PFSK-1 (cell line): ENCODE measurements at regions not wholly inside any gene's neighbourhood (a gene's known extent, or its start where the extent isn't known, plus 50 kb on each side); places are given as distances from the start of the nearest gene placed in this dataset.

Experiments
- FOXP2 ChIP-seq: optimal IDR thresholded peaks from 2 replicates; pipeline ENCODE3; 2011; ENCODE audit warnings: borderline replicate concordance, control low read depth, inconsistent platforms; ENCODE audit not compliant: insufficient read depth; ENCODE audit errors: extremely low read length, extremely low read depth
- POLR2AphosphoS5 ChIP-seq: IDR thresholded peaks from 2 replicates; pipeline ENCODE4 v1.6.1; 2012; ENCODE audit warnings: low read depth, mild to moderate bottlenecking, control low read depth, low read length, moderate library complexity
- SIN3A ChIP-seq: IDR thresholded peaks from 2 replicates; pipeline ENCODE4 v1.6.1; 2012; ENCODE audit warnings: mild to moderate bottlenecking, low read length, moderate library complexity, borderline replicate concordance; ENCODE audit not compliant: insufficient read depth
- TAF1 ChIP-seq: IDR thresholded peaks from 2 replicates; pipeline ENCODE4 v1.6.1; 2012; ENCODE audit warnings: low read length, control low read depth, borderline replicate concordance; ENCODE audit not compliant: insufficient read depth
- TF ChIP-seq, protein P1 (sequence below), 2 experiments: IDR thresholded peaks; 2 replicates each; pipeline versions ENCODE4 v1.6.1 to v1.8.0; 2011 to 2012; ENCODE audit warnings: low read depth in 2 of 2, low read length in 2 of 2, control low read depth in 1 of 2, inconsistent platforms in 1 of 2, mild to moderate bottlenecking in 1 of 2, moderate library complexity in 1 of 2; ENCODE audit not compliant: insufficient read depth in 1 of 2

GRCh38 chr5:133811168-133811567 lies 157.3 kb downstream of the C5orf15 start:
- TF ChIP-seq, protein P1, sequence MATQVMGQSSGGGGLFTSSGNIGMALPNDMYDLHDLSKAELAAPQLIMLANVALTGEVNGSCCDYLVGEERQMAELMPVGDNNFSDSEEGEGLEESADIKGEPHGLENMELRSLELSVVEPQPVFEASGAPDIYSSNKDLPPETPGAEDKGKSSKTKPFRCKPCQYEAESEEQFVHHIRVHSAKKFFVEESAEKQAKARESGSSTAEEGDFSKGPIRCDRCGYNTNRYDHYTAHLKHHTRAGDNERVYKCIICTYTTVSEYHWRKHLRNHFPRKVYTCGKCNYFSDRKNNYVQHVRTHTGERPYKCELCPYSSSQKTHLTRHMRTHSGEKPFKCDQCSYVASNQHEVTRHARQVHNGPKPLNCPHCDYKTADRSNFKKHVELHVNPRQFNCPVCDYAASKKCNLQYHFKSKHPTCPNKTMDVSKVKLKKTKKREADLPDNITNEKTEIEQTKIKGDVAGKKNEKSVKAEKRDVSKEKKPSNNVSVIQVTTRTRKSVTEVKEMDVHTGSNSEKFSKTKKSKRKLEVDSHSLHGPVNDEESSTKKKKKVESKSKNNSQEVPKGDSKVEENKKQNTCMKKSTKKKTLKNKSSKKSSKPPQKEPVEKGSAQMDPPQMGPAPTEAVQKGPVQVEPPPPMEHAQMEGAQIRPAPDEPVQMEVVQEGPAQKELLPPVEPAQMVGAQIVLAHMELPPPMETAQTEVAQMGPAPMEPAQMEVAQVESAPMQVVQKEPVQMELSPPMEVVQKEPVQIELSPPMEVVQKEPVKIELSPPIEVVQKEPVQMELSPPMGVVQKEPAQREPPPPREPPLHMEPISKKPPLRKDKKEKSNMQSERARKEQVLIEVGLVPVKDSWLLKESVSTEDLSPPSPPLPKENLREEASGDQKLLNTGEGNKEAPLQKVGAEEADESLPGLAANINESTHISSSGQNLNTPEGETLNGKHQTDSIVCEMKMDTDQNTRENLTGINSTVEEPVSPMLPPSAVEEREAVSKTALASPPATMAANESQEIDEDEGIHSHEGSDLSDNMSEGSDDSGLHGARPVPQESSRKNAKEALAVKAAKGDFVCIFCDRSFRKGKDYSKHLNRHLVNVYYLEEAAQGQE (IDR thresholded peaks at IDR 0.05; ENCODE audit: insufficient read depth in 1 of 2, low read depth in 2 of 2, low read length in 2 of 2) = no peak
- TF ChIP-seq SIN3A (no peak), FOXP2 (no peak), POLR2AphosphoS5 (no peak), TAF1 (no peak)

DNA sequence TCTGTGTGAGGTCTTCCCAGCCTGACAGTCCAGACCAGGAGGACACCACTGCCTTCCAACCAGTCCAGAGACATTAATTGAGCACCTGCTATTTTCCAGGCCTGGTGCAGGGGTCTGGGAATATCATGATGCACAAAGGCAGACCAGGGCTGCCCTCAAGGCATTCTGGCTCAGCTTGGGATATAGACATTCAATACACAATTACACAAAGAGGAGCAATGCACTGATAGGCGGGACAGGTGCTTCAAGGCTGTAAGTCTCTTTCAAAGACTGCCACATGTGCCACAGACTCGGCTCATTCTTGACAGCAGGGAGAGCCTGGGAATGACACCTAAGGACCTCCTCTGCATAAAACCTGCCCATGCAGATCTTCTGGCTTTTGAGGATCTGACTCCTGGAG lies 158.6 kb downstream of the C5orf15 start:
- TF ChIP-seq FOXP2 (no peak), SIN3A (no peak), TAF1 (no peak), POLR2AphosphoS5 (no peak)
- TF ChIP-seq, protein P1 (IDR thresholded peaks at IDR 0.05; ENCODE audit: insufficient read depth in 1 of 2, low read depth in 2 of 2, low read length in 2 of 2) = no peak

DNA sequence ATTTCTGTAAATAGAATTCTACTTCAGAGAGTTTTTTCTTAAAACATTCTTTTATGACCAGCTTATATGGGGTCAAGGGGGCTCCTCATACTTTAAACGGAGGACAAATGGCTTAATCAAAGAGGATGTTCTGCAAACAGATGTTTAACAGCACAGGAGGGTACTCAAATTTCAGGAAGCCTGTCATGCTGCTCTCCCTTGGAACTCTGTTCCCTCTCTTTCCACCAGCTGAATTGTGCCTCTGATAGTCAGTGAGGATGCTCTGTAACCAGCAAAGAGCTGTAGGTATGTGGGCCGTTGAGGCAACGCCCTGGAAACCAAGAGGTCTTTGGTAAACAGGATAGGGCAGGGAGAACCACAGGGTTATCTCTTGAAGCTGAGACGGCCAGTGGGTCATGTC lies 161.1 kb downstream of the C5orf15 start:
- TF ChIP-seq SIN3A (no peak), TAF1 (no peak), FOXP2 (no peak), POLR2AphosphoS5 (no peak)
- TF ChIP-seq, protein P1 (IDR thresholded peaks at IDR 0.05; ENCODE audit: insufficient read depth in 1 of 2, low read depth in 2 of 2, low read length in 2 of 2) = no peak

- TF ChIP-seq FOXP2 = no peak
- no peak for TF ChIP-seq SIN3A
- TF ChIP-seq, protein P1 (IDR thresholded peaks at IDR 0.05; ENCODE audit: insufficient read depth in 1 of 2, low read depth in 2 of 2, low read length in 2 of 2) = no peak
- TF ChIP-seq POLR2AphosphoS5 = no peak
- no peak for TF ChIP-seq TAF1
Measured at GRCh38 chr5:133806847-133807246, 161.6 kb downstream of the C5orf15 start.

DNA sequence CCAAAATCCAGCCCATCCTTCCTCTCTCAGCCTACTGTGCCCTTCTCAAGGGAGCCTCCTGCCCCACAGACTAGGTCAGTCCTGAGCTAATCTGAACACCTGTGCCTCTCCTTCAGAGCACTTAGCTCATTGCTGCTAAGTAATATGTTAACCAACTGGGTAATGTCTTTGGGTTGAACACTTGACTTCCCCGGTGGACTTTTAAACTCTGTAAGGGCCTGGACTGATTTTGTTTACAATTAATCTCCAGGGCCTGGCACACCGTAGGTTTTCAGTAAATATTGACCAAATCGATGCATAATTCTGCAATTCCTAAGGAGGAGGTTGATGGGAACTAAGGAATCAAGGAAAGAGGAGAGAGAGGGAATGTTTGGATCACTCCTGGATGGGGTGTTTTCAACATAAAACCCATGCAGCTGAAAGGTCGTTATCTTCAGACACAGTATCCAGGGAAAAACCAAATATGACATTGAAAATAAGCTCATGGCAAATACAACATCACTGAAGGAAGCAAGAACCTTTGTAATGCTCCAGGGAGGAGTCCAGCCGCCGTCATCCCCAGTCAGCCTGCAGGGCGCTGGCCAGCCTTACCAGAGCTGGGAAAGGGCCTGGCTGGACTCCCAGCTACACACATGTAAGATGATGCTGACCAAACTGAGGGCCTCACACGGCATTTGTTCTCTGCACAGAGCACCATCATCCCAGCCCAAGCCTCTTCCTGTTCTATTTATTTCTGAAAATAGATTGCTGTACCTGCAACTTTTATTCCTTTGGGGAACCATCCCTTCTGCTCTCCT lies 166.3 kb downstream of the C5orf15 start:
- TF ChIP-seq, protein P1 (IDR thresholded peaks at IDR 0.05; ENCODE audit: insufficient read depth in 1 of 2, low read depth in 2 of 2, low read length in 2 of 2) = peak; percentile 22 to 68; a peak in 2 of 4 replicates
- no peak for TF ChIP-seq SIN3A
- TF ChIP-seq POLR2AphosphoS5 = no peak
